Lower leg skin (tissue), 4 donors: ENCODE measurements at regions not wholly inside any gene's neighbourhood (a gene's known extent, or its start where the extent isn't known, plus 50 kb on each side); places are given as distances from the start of the nearest gene placed in this dataset.

ENCODE experiments used
- DNase-seq, 2 donors: peaks; one replicate each; pipeline ENCODE4 v3.0.0-alpha.2; 2019; ENCODE audit warnings: low spot score in 2 of 2
- H3K4me3 ChIP-seq: fragments of 200-600 bp; sonication (generic); 2 replicates; pipeline ENCODE4 v1.5.1; 2017; ENCODE audit warnings: mild to moderate bottlenecking, low read depth; ENCODE audit not compliant: poor library complexity, severe bottlenecking
- CTCF ChIP-seq, 3 donors: fragments of 450-650 bp; IDR thresholded peaks; one replicate each; pipeline ENCODE4 v1.5.1; 2016; ENCODE audit warnings: antibody characterized with exemption in 3 of 3, mild to moderate bottlenecking in 3 of 3, moderate library complexity in 2 of 3
- POLR2A ChIP-seq, 2 donors: fragments of 450-650 bp; IDR thresholded peaks; one replicate each; pipeline ENCODE4 v1.6.1; 2016 to 2017; ENCODE audit warnings: antibody characterized with exemption in 2 of 2, mild to moderate bottlenecking in 1 of 2, moderate library complexity in 1 of 2
- WGBS, 2 donors: methylation state at CpG; one replicate each; pipeline ENCODE4 v1.1.5; 2018; 5-methylcytosine and 5-hydroxymethylcytosine counted together
- intact Hi-C: fragments of 100-400 bp; cut with DNase I; formaldehyde crosslinking; loops from one replicate; pipeline ENCODE4 v1.15.0; 2023; ENCODE audit warnings: low total_unique reads

- H3K4me3 ChIP-seq: no peak overlapping the region
- intact Hi-C loops: no loop called here
- DNase-seq: no peak
- no peak for TF ChIP-seq CTCF (IDR thresholded peaks at IDR 0.05)
- no peak for TF ChIP-seq POLR2A (IDR thresholded peaks at IDR 0.05)
- WGBS, 2 donors: 81 to 86% methylated on average over 1 of the region's 1 CpG
Measured at GRCh38 chr19:28665748-28666147, 547.2 kb downstream of the UQCRFS1 start.

- 74 to 83% methylated on average over 2 of the region's 2 CpGs for WGBS, 2 donors
- intact Hi-C loops: no loop called here
Measured at GRCh38 chr19:28656644-28657043, 556.3 kb downstream of the UQCRFS1 start.

GRCh38 chr19:28655054-28655453, 557.9 kb downstream of the UQCRFS1 start:
- DNase-seq: no peak
- no peak for TF ChIP-seq POLR2A (IDR thresholded peaks at IDR 0.05)
- WGBS, 2 donors: 93 to 97% methylated on average over 5 of the region's 5 CpGs
- no peak overlapping the region for H3K4me3 ChIP-seq
- intact Hi-C loops: no loop called here

More at GRCh38 chr19:28656644-28657043, 556.3 kb downstream of the UQCRFS1 start:
- no peak overlapping the region for H3K4me3 ChIP-seq
- TF ChIP-seq CTCF (IDR thresholded peaks at IDR 0.05) (no peak), POLR2A (IDR thresholded peaks at IDR 0.05) (no peak)
- DNase-seq: no peak

GRCh38 chr19:28652765-28653164, 560.2 kb downstream of the UQCRFS1 start:
- TF ChIP-seq POLR2A (IDR thresholded peaks at IDR 0.05): no peak
- no peak for TF ChIP-seq CTCF (IDR thresholded peaks at IDR 0.05)
- intact Hi-C loops: no loop called here
- WGBS, 2 donors: 62 to 67% methylated on average over 3 of the region's 3 CpGs
- DNase-seq: no peak
- no peak overlapping the region for H3K4me3 ChIP-seq

GRCh38 chr19:28646629-28647028, 566.3 kb downstream of the UQCRFS1 start:
- no peak overlapping the region for H3K4me3 ChIP-seq
- TF ChIP-seq CTCF (IDR thresholded peaks at IDR 0.05) (no peak), POLR2A (IDR thresholded peaks at IDR 0.05) (no peak)
- DNase-seq: no peak
- WGBS, 2 donors: 78 to 82% methylated on average over 6 of the region's 6 CpGs
- intact Hi-C loops: no loop called here

- H3K4me3 ChIP-seq: no peak overlapping the region
- no peak for DNase-seq
- TF ChIP-seq POLR2A (IDR thresholded peaks at IDR 0.05) (no peak), CTCF (IDR thresholded peaks at IDR 0.05) (no peak)
- WGBS, 2 donors: 34 to 51% methylated on average over 4 of the region's 4 CpGs
- intact Hi-C loops: no loop called here
Measured at GRCh38 chr19:28644169-28644775, 568.7 kb downstream of the UQCRFS1 start.
